ENCODE measurements at regions not wholly inside any gene's neighbourhood (a gene's known extent, or its start where the extent isn't known, plus 50 kb on each side); places are given as distances from the start of the nearest gene placed in this dataset.
A peak's percentile ranks its signal among the peaks of the same experiment; 100 is the strongest.

DNA sequence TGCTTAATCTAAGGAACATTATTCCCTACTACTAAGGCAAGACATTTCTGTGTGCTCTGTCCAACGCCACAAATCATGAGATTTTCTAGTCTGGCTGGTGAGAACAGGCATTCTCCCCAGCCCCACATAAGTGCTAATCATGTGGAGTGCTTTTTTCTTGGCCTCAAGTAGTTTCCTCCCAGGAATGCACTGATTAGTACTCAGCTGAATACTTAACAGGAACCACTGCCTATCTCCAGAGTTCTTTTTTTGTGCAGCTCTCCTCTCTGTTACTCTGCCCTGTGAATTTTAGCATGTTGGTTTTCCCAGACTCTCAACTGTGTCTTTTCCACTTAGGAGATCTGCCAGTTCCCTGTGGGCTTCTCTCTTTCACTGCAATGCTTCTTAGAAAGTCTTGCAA, 1098.5 kb upstream of the LRRTM3 start:
- no peak for DNase-seq (ENCODE audit: low read depth)

DNA sequence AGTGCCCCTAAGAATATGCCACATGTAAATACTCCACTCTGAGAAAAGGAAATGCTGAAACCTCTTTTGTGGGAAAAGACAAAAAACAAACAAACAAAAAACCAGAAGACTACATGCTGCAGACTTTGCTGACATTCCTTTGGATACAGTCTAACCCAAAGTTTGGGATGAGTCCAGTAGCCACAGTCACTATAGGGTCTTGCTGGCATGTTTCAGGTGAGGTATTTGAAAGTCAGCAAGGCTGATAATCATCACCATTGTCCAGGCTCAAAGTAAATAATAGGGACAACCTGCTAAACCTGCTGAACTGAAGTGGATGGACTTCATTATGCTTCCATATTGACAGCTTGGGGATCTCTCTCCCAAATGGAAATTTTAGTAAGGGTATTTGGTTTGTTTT, 1087.0 kb upstream of the LRRTM3 start:
- DNase-seq (ENCODE audit: low read depth): no peak

GRCh38 chr10:65843203-65843602, 1082.6 kb upstream of the LRRTM3 start:
- DNase-seq (ENCODE audit: low read depth): no peak

- no peak for DNase-seq (ENCODE audit: low read depth)
These were observed 1079.9 kb upstream of the LRRTM3 start for GRCh38 chr10:65845916-65846315.

- DNase-seq (ENCODE audit: low read depth): no peak
These were observed 1079.3 kb upstream of the LRRTM3 start for GRCh38 chr10:65846541-65846940.

DNA sequence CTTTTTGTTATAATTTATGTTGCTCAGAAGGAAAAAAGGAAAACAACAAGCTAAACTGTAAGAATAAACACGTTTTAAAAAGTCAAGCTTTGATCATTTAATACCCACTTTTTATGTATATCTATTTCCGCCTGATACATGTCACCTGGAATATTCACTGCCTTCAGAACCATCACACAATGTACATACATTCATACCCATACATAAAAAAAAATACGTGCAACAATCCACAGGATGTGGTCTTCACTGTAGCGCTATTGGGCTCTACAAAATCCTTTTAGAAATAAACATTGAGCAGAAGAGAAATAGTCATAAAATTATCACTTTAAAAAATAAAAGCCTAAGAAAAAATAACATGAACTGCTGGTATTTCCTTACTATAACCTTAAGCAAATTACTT, 1078.9 kb upstream of the LRRTM3 start:
- DNase-seq (ENCODE audit: low read depth): no peak

DNA sequence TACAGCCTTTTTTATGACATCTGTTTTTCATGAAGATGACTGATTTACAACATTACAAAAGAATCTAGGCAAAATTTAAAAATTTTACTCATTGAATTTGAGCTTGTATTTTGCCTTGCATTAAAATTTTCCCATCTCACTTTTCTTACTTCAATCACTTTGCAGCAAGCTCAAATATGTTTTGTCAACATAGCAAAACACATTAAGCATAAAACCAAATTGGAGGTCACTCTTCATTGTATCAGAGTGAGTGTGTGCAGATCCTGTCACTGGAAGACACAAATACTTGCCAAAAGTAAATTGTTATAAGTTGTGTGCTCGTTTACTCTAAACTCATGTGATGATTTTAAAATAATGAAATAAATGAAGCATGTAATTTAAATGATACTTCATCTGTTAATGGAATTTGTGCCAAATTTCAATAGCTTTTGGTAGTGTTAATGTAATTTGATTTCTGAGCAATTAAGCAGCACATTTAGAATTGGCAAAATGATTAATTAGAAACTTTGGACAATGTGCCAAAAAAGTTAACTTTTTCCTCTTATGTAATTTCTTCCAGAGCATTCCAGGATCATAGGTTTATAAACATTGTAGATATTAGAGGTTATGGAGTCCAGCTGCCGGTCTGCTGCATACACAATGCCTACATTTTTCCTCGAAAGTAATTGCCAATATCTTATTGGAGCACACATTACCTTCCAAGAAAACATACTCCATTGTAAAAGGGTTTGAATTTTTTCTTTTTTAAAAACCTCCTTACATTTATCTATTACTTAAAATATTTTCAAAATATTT, 1078.2 kb upstream of the LRRTM3 start:
- no peak for DNase-seq (ENCODE audit: low read depth)

- no peak for DNase-seq (ENCODE audit: low read depth)
These were observed 1067.0 kb upstream of the LRRTM3 start for GRCh38 chr10:65858841-65859240.

DNA sequence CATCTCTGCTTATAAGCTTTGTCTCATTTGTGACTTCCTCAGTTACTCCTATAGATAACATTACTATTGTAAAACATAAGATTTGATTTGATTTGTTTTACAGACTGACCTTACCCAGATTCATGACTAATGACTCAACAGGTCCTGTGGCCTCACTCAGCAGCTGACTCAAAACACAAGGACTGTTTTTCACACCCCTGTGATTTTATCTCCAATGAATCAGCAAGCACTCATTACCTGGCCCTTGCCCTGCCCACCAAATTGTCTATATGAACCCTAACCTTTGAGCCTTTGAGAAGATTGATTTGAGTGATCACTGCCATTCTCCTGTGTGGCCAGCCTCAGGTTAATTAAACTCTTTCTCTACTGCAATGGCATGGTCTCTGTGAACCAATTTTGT, 1064.6 kb upstream of the LRRTM3 start:
- peak; percentile 37 for DNase-seq (ENCODE audit: low read depth)

Measured in LHCN-M2 (cell line).